Upper lobe of left lung (tissue), 6 donors: ENCODE measurements at regions not wholly inside any gene's neighbourhood (a gene's known extent, or its start where the extent isn't known, plus 50 kb on each side); places are given as distances from the start of the nearest gene placed in this dataset.

Source experiments
- ATAC-seq, 2 donors: fragments of 200-7000 bp; cut with Tn5 transposase; one replicate each; pipeline ENCODE4 v1.9.1; 2022; ENCODE audit warnings: mild to moderate bottlenecking in 2 of 2, moderate library complexity in 2 of 2; ENCODE audit not compliant: low FRiP score in 2 of 2
- DNase-seq, 2 donors: peaks; one replicate each; pipeline ENCODE4 v3.0.0-alpha.2; 2019 to 2020
- H3K27ac ChIP-seq, 4 donors: fragments of 200-600 bp; sonication (generic); one replicate each; pipeline ENCODE4 v1.5.1; 2016 to 2019
- H3K27me3 ChIP-seq, 4 donors: fragments of 200-600 bp; sonication (generic); one replicate each; pipeline ENCODE4 v1.5.1; 2017 to 2019
- H3K36me3 ChIP-seq, 4 donors: fragments of 200-600 bp; sonication (generic); one replicate each; pipeline ENCODE4 v1.5.1; 2016 to 2019
- H3K4me1 ChIP-seq, 4 donors: fragments of 200-600 bp; sonication (generic); one replicate each; pipeline ENCODE4 v1.5.1; 2018 to 2019
- H3K4me3 ChIP-seq, 4 donors: fragments of 200-600 bp; sonication (generic); one replicate each; pipeline ENCODE4 v1.5.1; 2017 to 2019; ENCODE audit warnings: mild to moderate bottlenecking in 2 of 4, moderate library complexity in 1 of 4
- H3K9me3 ChIP-seq, 4 donors: fragments of 200-600 bp; sonication (generic); one replicate each; pipeline ENCODE4 v1.5.1; 2018 to 2019
- EP300 ChIP-seq, 4 donors: sonication (generic); formaldehyde crosslinking; IDR thresholded peaks; one replicate each; pipeline ENCODE4 v1.5.1; 2017; ENCODE audit warnings: antibody characterized with exemption in 4 of 4, control low read depth in 2 of 4
- POLR2A ChIP-seq, 4 donors: fragments of 450-650 bp; IDR thresholded peaks; one replicate each; pipeline ENCODE4 v1.5.1; 2016 to 2017; ENCODE audit warnings: antibody characterized with exemption in 4 of 4, mild to moderate bottlenecking in 2 of 4
- POLR2AphosphoS5 ChIP-seq, 2 donors: sonication (generic); formaldehyde crosslinking; IDR thresholded peaks; one replicate each; pipeline ENCODE4 v1.5.1; 2017; ENCODE audit warnings: antibody characterized with exemption in 2 of 2
- WGBS, 2 donors: methylation state at CpG; one replicate each; pipeline ENCODE4 v1.1.5; 2017 to 2018; 5-methylcytosine and 5-hydroxymethylcytosine counted together
- TF ChIP-seq, protein P1 (sequence below), 6 experiments: fragments of 450-650 bp in 4 of 6; fragments of 200-600 bp in 2 of 6; sonication (generic) in 2 of 6; IDR thresholded peaks; one replicate each; pipeline ENCODE4 v1.5.1; 2016 to 2019; ENCODE audit warnings: antibody characterized with exemption in 6 of 6
- donor health status: DM: no; HTN: no; CAD: no; lungs with moderate emphysema.
- donor health status: DM: no; HTN: yes; CAD: no; lungs with severe emphysema.

DNA sequence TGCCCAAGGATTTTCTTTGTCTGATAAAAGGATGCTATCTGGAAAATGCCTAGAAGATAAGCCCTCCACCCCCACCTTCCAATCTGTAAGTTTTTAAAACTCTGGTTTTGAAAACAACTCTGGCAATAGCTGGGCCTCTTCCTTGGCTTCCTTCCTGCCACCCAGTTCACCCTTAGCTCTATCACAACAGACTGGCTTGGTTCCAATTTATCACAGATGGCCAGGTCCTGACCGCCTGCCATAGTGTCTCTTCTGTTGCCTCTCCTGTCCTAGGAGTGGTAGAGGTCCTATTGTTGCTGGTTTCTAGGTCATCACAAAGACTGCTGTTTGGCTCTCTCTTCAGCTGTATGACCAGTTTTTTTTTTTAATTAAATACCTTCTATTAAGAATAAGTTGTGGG, 1727.9 kb upstream of the SLC39A10 start:
- ATAC-seq (no peak), DNase-seq (no peak)
- Histone ChIP-seq H3K9me3 (no peaks in the 10 kb centered on the region), H3K27me3 (no peaks in the 10 kb centered on the region), H3K27ac (no peak overlapping the region), H3K36me3 (no peaks in the 10 kb centered on the region), H3K4me3 (no peak overlapping the region), H3K4me1 (no peaks in the 10 kb centered on the region)
- 41 to 46% methylated on average over 1 of the region's 1 CpG for WGBS, 2 donors
- TF ChIP-seq EP300 (IDR thresholded peaks at IDR 0.05) (no peak), POLR2AphosphoS5 (IDR thresholded peaks at IDR 0.05) (no peak), POLR2A (IDR thresholded peaks at IDR 0.05) (no peak)
- TF ChIP-seq, protein P1, sequence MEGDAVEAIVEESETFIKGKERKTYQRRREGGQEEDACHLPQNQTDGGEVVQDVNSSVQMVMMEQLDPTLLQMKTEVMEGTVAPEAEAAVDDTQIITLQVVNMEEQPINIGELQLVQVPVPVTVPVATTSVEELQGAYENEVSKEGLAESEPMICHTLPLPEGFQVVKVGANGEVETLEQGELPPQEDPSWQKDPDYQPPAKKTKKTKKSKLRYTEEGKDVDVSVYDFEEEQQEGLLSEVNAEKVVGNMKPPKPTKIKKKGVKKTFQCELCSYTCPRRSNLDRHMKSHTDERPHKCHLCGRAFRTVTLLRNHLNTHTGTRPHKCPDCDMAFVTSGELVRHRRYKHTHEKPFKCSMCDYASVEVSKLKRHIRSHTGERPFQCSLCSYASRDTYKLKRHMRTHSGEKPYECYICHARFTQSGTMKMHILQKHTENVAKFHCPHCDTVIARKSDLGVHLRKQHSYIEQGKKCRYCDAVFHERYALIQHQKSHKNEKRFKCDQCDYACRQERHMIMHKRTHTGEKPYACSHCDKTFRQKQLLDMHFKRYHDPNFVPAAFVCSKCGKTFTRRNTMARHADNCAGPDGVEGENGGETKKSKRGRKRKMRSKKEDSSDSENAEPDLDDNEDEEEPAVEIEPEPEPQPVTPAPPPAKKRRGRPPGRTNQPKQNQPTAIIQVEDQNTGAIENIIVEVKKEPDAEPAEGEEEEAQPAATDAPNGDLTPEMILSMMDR (IDR thresholded peaks at IDR 0.05), result no peak

DNA sequence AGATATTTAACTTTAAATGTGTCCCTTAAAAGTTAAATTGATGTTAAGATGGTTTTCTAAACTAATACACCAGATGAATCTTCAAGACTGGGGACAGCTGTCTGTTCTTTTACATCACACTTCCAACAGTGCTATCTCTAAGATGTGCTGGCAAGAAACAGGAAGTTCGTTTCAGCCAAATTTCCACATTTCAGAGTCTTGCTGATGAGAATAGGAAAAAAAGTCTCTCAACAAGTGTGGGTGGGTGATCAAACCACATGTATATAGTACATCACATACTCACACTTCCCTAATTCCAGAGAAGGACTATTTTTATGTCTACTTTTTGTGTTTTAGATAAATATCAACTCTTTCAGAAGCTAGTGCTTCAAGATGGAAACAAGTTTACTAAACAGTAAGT, 1712.8 kb upstream of the TMEFF2 start:
- Histone ChIP-seq H3K27me3 (no peaks in the 10 kb centered on the region), H3K27ac (no peak overlapping the region), H3K36me3 (no peaks in the 10 kb centered on the region), H3K4me3 (no peak overlapping the region), H3K4me1 (no peaks in the 10 kb centered on the region), H3K9me3 (no peaks in the 10 kb centered on the region)
- TF ChIP-seq, protein P1 (IDR thresholded peaks at IDR 0.05), result no peak
- TF ChIP-seq POLR2A (IDR thresholded peaks at IDR 0.05), result no peak
- TF ChIP-seq EP300 (IDR thresholded peaks at IDR 0.05), result no peak
- TF ChIP-seq POLR2AphosphoS5 (IDR thresholded peaks at IDR 0.05), result no peak
- no peak for DNase-seq
- no peak for ATAC-seq
- WGBS, 2 donors, result 21 to 45% methylated on average over 1 of the region's 1 CpG

DNA sequence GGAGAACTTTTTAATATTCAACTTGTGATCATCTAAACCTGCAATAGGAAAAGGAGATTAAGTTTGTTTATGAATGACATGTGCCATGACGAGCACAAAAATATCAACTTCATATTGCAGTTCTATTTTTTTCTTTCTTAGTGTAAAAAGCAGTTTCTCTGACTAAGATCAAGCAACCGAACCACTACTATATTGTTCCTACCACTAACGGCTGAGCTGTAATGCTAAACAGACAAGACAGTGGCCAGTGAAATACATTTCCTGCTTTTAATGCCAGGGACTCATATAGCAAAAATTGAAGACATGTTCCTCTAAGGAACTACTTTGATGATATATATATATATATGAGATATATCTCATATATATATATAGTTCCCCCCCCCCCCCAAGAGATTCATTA, 1705.6 kb upstream of the TMEFF2 start:
- H3K27me3 ChIP-seq, result no peaks in the 10 kb centered on the region
- 67 to 69% methylated on average over 3 of the region's 3 CpGs for WGBS, 2 donors
- no peaks in the 10 kb centered on the region for H3K36me3 ChIP-seq
- H3K9me3 ChIP-seq, result no peaks in the 10 kb centered on the region
- DNase-seq (no peak), ATAC-seq (no peak)
- H3K27ac ChIP-seq, result no peak overlapping the region
- H3K4me3 ChIP-seq, result no peak overlapping the region
- H3K4me1 ChIP-seq, result no peaks in the 10 kb centered on the region
- TF ChIP-seq EP300 (IDR thresholded peaks at IDR 0.05) (no peak), POLR2AphosphoS5 (IDR thresholded peaks at IDR 0.05) (no peak), POLR2A (IDR thresholded peaks at IDR 0.05) (no peak)
- TF ChIP-seq, protein P1 (IDR thresholded peaks at IDR 0.05), result no peak

DNA sequence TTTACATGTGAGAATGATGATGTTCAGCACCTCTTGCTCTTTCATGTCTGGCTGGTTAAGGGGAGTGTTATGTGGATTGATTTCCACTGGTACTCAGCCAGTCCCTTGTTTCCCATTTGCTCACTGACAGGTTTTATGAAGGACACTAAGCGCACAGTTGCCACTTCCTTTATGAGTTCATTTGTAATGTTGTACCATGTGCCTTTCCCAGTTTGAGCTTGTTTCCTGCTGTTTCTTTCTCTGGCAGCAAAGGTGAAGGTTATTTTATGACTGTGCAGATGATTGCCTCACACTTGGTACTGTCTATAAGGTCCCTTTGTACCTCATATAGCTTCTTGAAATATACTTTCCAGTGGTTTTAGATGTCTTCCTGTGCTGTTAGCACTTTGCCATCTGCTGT, 1700.5 kb upstream of the TMEFF2 start:
- Histone ChIP-seq H3K36me3 (no peaks in the 10 kb centered on the region), H3K4me3 (no peak overlapping the region), H3K27ac (no peak overlapping the region), H3K27me3 (no peaks in the 10 kb centered on the region), H3K4me1 (no peaks in the 10 kb centered on the region), H3K9me3 (no peaks in the 10 kb centered on the region)
- WGBS, 2 donors, result 46 to 60% methylated on average over 1 of the region's 1 CpG
- TF ChIP-seq, protein P1 (IDR thresholded peaks at IDR 0.05), result no peak
- no peak for TF ChIP-seq EP300 (IDR thresholded peaks at IDR 0.05)
- TF ChIP-seq POLR2AphosphoS5 (IDR thresholded peaks at IDR 0.05), result no peak
- TF ChIP-seq POLR2A (IDR thresholded peaks at IDR 0.05), result no peak
- ATAC-seq (no peak), DNase-seq (no peak)

DNA sequence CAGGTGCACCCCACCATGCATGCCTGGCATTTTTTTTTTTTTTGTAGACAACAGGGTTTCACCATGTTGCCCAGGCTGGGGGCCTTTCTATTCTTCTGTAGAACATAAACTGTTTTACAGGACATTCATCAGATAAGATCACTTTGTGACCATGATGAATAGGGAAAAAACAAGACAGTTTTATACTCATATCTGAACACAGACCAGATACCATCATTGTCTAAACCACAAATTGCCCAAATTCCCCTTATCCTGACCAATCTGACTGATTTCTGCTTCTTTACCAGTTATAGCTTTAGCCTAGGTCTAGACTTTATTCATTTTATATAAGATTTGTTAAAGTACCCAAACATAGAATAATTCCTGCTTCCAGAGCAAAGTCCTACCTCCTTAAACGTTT, 1699.3 kb upstream of the TMEFF2 start:
- H3K9me3 ChIP-seq, result no peaks in the 10 kb centered on the region
- TF ChIP-seq POLR2A (IDR thresholded peaks at IDR 0.05) (no peak), EP300 (IDR thresholded peaks at IDR 0.05) (no peak), POLR2AphosphoS5 (IDR thresholded peaks at IDR 0.05) (no peak)
- TF ChIP-seq, protein P1 (IDR thresholded peaks at IDR 0.05), result no peak
- no peak overlapping the region for H3K4me3 ChIP-seq
- 57 to 69% methylated on average over 1 of the region's 1 CpG for WGBS, 2 donors
- DNase-seq (no peak), ATAC-seq (no peak)
- H3K36me3 ChIP-seq, result no peaks in the 10 kb centered on the region
- H3K27me3 ChIP-seq, result no peaks in the 10 kb centered on the region
- no peak overlapping the region for H3K27ac ChIP-seq
- no peaks in the 10 kb centered on the region for H3K4me1 ChIP-seq
